Heart left ventricle (tissue), 16 donors: ENCODE measurements at regions not wholly inside any gene's neighbourhood (a gene's known extent, or its start where the extent isn't known, plus 50 kb on each side); places are given as distances from the start of the nearest gene placed in this dataset.

Experiments
- ATAC-seq, 4 donors: fragments of 200-7000 bp; cut with Tn5 transposase; one replicate each; pipeline ENCODE4 v1.9.1; 2020 to 2022; ENCODE audit warnings: moderate library complexity in 4 of 4, mild to moderate bottlenecking in 3 of 4, moderate number of reproducible peaks in 1 of 4
- DNase-seq, 5 donors: peaks; one replicate each; pipeline ENCODE4 v3.0.0-alpha.2; 2020
- H3K27ac ChIP-seq, 12 donors: fragments of 200-600 bp; sonication (generic) in 4 of 12; one replicate each; pipeline versions ENCODE4 v1.5.0 to v1.8.0; 2016 to 2022; ENCODE audit warnings: mild to moderate bottlenecking in 2 of 12
- H3K27me3 ChIP-seq, 9 donors: fragments of 200-600 bp; sonication (generic) in 2 of 9; one replicate each; pipeline versions ENCODE4 v1.5.1 to v1.8.0; 2016 to 2022; ENCODE audit warnings: mild to moderate bottlenecking in 3 of 9
- H3K36me3 ChIP-seq, 9 donors: fragments of 200-600 bp; sonication (generic) in 2 of 9; one replicate each; pipeline versions ENCODE4 v1.5.0 to v1.8.0; 2018 to 2022; ENCODE audit warnings: mild to moderate bottlenecking in 2 of 9
- H3K4me1 ChIP-seq, 12 donors: fragments of 200-600 bp; sonication (generic) in 4 of 12; one replicate each; pipeline versions ENCODE4 v1.5.0 to v1.8.0; 2016 to 2022; ENCODE audit warnings: mild to moderate bottlenecking in 3 of 12
- H3K4me3 ChIP-seq, 12 donors: fragments of 200-600 bp; sonication (generic) in 4 of 12; one replicate each; pipeline versions ENCODE4 v1.5.0 to v1.8.0; 2017 to 2022; ENCODE audit warnings: mild to moderate bottlenecking in 9 of 12, moderate library complexity in 4 of 12
- H3K9me3 ChIP-seq, 12 donors: fragments of 200-600 bp; sonication (generic) in 4 of 12; one replicate each; pipeline versions ENCODE4 v1.5.0 to v1.8.0; 2016 to 2022; ENCODE audit warnings: mild to moderate bottlenecking in 1 of 12
- POLR2A ChIP-seq, 2 donors: fragments of 450-650 bp; IDR thresholded peaks; one replicate each; pipeline ENCODE4 v1.6.1; 2017; ENCODE audit warnings: antibody characterized with exemption in 2 of 2, mild to moderate bottlenecking in 2 of 2, moderate library complexity in 2 of 2
- WGBS, 4 donors: extraction: QIAGEN DNeasy Blood & Tissue Kit in 2 of 4; methylation state at CpG; one replicate each; pipeline versions ENCODE4 v1.1.5 to v1.1.7; 2013 to 2018; 5-methylcytosine and 5-hydroxymethylcytosine counted together
- intact Hi-C, 10 donors: fragments of 100-400 bp; cut with DNase I; formaldehyde crosslinking; loops; one replicate each; pipeline versions ENCODE4 v1.11.1 to v1.14.2; 2022
- TF ChIP-seq, protein P1 (sequence below), 12 donors: fragments of 200-600 bp; sonication (generic) in 4 of 12; IDR thresholded peaks; one replicate each; pipeline versions ENCODE4 v1.5.0 to v1.8.0; 2018 to 2022; ENCODE audit warnings: antibody characterized with exemption in 12 of 12, mild to moderate bottlenecking in 5 of 12
- donor health status: ischemic (EF 13 %, LVEDD 7.1; RV severe dilation, severe dysfunction).
- donor health status: healthy with polysubstance abuse.
- donor health status: DM: no; HTN: yes; CAD: no.
- donor health status: DM: no; HTN: no; CAD: no.
- donor health status: ischemic (EF 25% LVEDD 6.9; RV normal size, moderate dysfunction).
- donor health status: ischemic (EF 25% LVEDD 5.7; RV mildly dilated, moderate dysfunction).
- donor health status: healthy.
- donor health status: DM: yes; HTN: yes; CAD: no.
- donor health status: ischemic (EF 35%, LVEDD 5.7; RV mildly dilated, moderate dysfunction).
- donor health status: nonischemic (EF 11% LVEDD 7.7; RV severe dilation, severe dysfunction).
- donor health status: DM: yes; HTN: yes; CAD: no.
- donor health status: PGD.
- donor health status: ischemic (EF 29% LVEDD 5.4; RV normal size, mild dysfunction).
- donor health status: nonischemic (EF 23%, LVEDD 6.1; RV moderate dilation, normal function).

GRCh38 chr16:86217001-86217890 is 293.1 kb upstream of the FOXF1 start:
- ATAC-seq (no peak), DNase-seq (no peak)
- 84 to 93% (median 87%) methylated on average over 7 to 27 of the region's 27 CpGs for WGBS, 4 donors
- H3K9me3 ChIP-seq, result no peaks in the 10 kb centered on the region
- H3K4me3 ChIP-seq, result no peak overlapping the region
- intact Hi-C loops, result no loop called here
- no peak for TF ChIP-seq POLR2A (IDR thresholded peaks at IDR 0.05)
- TF ChIP-seq, protein P1, sequence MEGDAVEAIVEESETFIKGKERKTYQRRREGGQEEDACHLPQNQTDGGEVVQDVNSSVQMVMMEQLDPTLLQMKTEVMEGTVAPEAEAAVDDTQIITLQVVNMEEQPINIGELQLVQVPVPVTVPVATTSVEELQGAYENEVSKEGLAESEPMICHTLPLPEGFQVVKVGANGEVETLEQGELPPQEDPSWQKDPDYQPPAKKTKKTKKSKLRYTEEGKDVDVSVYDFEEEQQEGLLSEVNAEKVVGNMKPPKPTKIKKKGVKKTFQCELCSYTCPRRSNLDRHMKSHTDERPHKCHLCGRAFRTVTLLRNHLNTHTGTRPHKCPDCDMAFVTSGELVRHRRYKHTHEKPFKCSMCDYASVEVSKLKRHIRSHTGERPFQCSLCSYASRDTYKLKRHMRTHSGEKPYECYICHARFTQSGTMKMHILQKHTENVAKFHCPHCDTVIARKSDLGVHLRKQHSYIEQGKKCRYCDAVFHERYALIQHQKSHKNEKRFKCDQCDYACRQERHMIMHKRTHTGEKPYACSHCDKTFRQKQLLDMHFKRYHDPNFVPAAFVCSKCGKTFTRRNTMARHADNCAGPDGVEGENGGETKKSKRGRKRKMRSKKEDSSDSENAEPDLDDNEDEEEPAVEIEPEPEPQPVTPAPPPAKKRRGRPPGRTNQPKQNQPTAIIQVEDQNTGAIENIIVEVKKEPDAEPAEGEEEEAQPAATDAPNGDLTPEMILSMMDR (IDR thresholded peaks at IDR 0.05), result no peak
- H3K4me1 ChIP-seq, result peaks cover 0 to 15% (median 4%) of the 10 kb centered on the region in 12 donors
- no peaks in the 10 kb centered on the region for H3K36me3 ChIP-seq
- H3K27me3 ChIP-seq, result peaks cover 0 to 31% (median 8%) of the 10 kb centered on the region in 9 donors
- H3K27ac ChIP-seq, result no peak overlapping the region

GRCh38 chr16:86217891-86218270 is 292.4 kb upstream of the FOXF1 start:
- Histone ChIP-seq H3K4me3 (no peak overlapping the region), H3K27ac (no peak overlapping the region), H3K36me3 (no peaks in the 10 kb centered on the region), H3K27me3 (peaks cover 0 to 36% (median 8%) of the 10 kb centered on the region in 9 donors), H3K4me1 (peaks cover 0 to 15% (median 4%) of the 10 kb centered on the region in 12 donors), H3K9me3 (no peaks in the 10 kb centered on the region)
- intact Hi-C loops, result no loop called here
- DNase-seq (no peak), ATAC-seq (no peak)
- TF ChIP-seq, protein P1 (IDR thresholded peaks at IDR 0.05), result no peak
- TF ChIP-seq POLR2A (IDR thresholded peaks at IDR 0.05), result no peak
- WGBS, 4 donors, result 69 to 86% (median 81%) methylated on average over 5 to 7 of the region's 7 CpGs

- H3K4me3 ChIP-seq, result no peak overlapping the region
- intact Hi-C loops, result no loop called here
- H3K27me3 ChIP-seq, result peaks cover 0 to 41% (median 11%) of the 10 kb centered on the region in 9 donors
- DNase-seq (no peak), ATAC-seq (no peak)
- no peaks in the 10 kb centered on the region for H3K9me3 ChIP-seq
- H3K4me1 ChIP-seq, result peaks cover 0 to 15% (median 4%) of the 10 kb centered on the region in 12 donors
- H3K36me3 ChIP-seq, result no peaks in the 10 kb centered on the region
- H3K27ac ChIP-seq, result no peak overlapping the region
- WGBS, 4 donors, result 75 to 85% (median 80%) methylated on average over 9 of the region's 9 CpGs
- no peak for TF ChIP-seq POLR2A (IDR thresholded peaks at IDR 0.05)
- TF ChIP-seq, protein P1 (IDR thresholded peaks at IDR 0.05), result no peak
Observed at GRCh38 chr16:86218479-86219170, 291.7 kb upstream of the FOXF1 start.
